HCT116 (cell line): ENCODE measurements at regions not wholly inside any gene's neighbourhood (a gene's known extent, or its start where the extent isn't known, plus 50 kb on each side); places are given as distances from the start of the nearest gene placed in this dataset.

Experiments
- ATAC-seq: fragments of 200-7000 bp; cut with Tn5 transposase; 2 replicates; pipeline ENCODE4 v1.9.1; 2020; ENCODE audit warnings: mild to moderate bottlenecking, moderate library complexity
- BruUV-seq: library from RNA; stranded (reverse); fragments of 400-500 nt; replicated peaks from 2 replicates; lab custom pipeline; 2021; lab: Mats Ljungman, UMichigan
- CTCF ChIA-PET: fragments of 300-600 bp; sonication (Branson Sonifier 250); formaldehyde crosslinking; loops from one replicate; lab custom pipeline; 2021; ENCODE audit warnings: antibody characterized with exemption; lab: Charles Lee
- POLR2A ChIA-PET: fragments of 300-600, 350-600 bp; sonication (Branson Sonifier 250); formaldehyde crosslinking; loops from one replicate; lab custom pipeline; 2021; ENCODE audit warnings: antibody characterized with exemption; lab: Charles Lee
- RAD21 ChIA-PET, 2 experiments: fragments of 300-600 bp; sonication (Branson Sonifier 250); formaldehyde crosslinking; loops; one replicate each; lab custom pipeline; 2023; ENCODE audit warnings: low total read pairs in 2 of 2; ENCODE audit not compliant: uncharacterized antibody in 2 of 2, unreplicated experiment in 2 of 2, low non-redundant PET in 1 of 2; lab: Charles Lee
- DNase-seq: peaks from one replicate; pipeline ENCODE4 v3.0.0-alpha.2; 2010; ENCODE audit warnings: low read depth, low spot score
- H2AFZ ChIP-seq: fragments of 200-600 bp; shearing (Covaris generic), sonication (generic); 2 replicates; pipeline ENCODE4 v1.6.1; 2017; ENCODE audit warnings: low read depth, mixed run types, mixed read lengths, antibody characterized with exemption, low read length; ENCODE audit not compliant: poor library complexity, severe bottlenecking
- H3K27ac ChIP-seq: 2 replicates; pipeline ENCODE4 v1.5.1; 2012; ENCODE audit warnings: low read depth, low read length
- H3K27me3 ChIP-seq: fragments of 200-600 bp; sonication (generic); 2 replicates; pipeline ENCODE4 v1.6.1; 2016; ENCODE audit warnings: mixed run types, low read length, mixed read lengths; ENCODE audit not compliant: insufficient read depth
- H3K36me3 ChIP-seq, 2 experiments: fragments of 200-500 bp in 1 of 2; fragments of 200-600 bp in 1 of 2; sonication (Bioruptor generic) in 1 of 2; sonication (generic) in 1 of 2; 2 replicates each; pipeline versions ENCODE4 v1.5.1 to v1.6.1; 2014 to 2016; ENCODE audit warnings: low read length in 2 of 2, inconsistent platforms in 1 of 2, mixed read lengths in 1 of 2, mixed run types in 1 of 2; ENCODE audit not compliant: insufficient read depth in 2 of 2, control insufficient read depth in 1 of 2
- H3K4me1 ChIP-seq, 2 experiments: fragments of 200-600 bp in 1 of 2; sonication (generic) in 1 of 2; 2 replicates each; pipeline versions ENCODE4 v1.5.1 to v1.6.1; 2012 to 2017; ENCODE audit warnings: low read length in 2 of 2, inconsistent platforms in 1 of 2, mild to moderate bottlenecking in 1 of 2, mixed read lengths in 1 of 2, mixed run types in 1 of 2, moderate library complexity in 1 of 2; ENCODE audit not compliant: insufficient read depth in 2 of 2, control insufficient read depth in 1 of 2
- H3K4me2 ChIP-seq: fragments of 200-600 bp; sonication (generic); 2 replicates; pipeline ENCODE4 v1.6.1; 2017; ENCODE audit warnings: mixed run types, low read length, mixed read lengths
- H3K4me3 ChIP-seq, 2 experiments: fragments of 200-600 bp in 1 of 2; sonication (generic) in 1 of 2; replicated peaks in 1 of 2; 2 replicates each; pipeline ENCODE4 v1.5.1; 2011 to 2016; ENCODE audit warnings: low read length in 2 of 2, control low read depth in 1 of 2, low read depth in 1 of 2, mild to moderate bottlenecking in 1 of 2, mixed read lengths in 1 of 2, mixed run types in 1 of 2
- H3K79me2 ChIP-seq: fragments of 200-600 bp; sonication (generic); 2 replicates; pipeline ENCODE4 v1.6.1; 2017; ENCODE audit warnings: mild to moderate bottlenecking, mixed run types, low read length, moderate library complexity, mixed read lengths; ENCODE audit not compliant: insufficient read depth
- H3K9ac ChIP-seq: fragments of 200-600 bp; sonication (generic); 2 replicates; pipeline ENCODE4 v1.6.1; 2016; ENCODE audit warnings: low read length, mixed read lengths
- H3K9me2 ChIP-seq: fragments of 200-600 bp; sonication (generic), shearing (Covaris generic); 2 replicates; pipeline ENCODE4 v1.6.1; 2017; ENCODE audit warnings: mixed run types, mild to moderate bottlenecking, moderate library complexity; ENCODE audit not compliant: insufficient read depth
- H3K9me3 ChIP-seq, 2 experiments: fragments of 200-500 bp in 1 of 2; fragments of 200-600 bp in 1 of 2; sonication (Bioruptor generic) in 1 of 2; sonication (generic) in 1 of 2; 2 replicates each; pipeline ENCODE4 v1.6.1; 2014 to 2017; ENCODE audit warnings: low read length in 2 of 2, mixed read lengths in 2 of 2, inconsistent platforms in 1 of 2, low read depth in 1 of 2, mild to moderate bottlenecking in 1 of 2, mixed run types in 1 of 2, moderate library complexity in 1 of 2; ENCODE audit not compliant: control insufficient read depth in 1 of 2, insufficient read depth in 1 of 2
- H4K20me1 ChIP-seq: fragments of 200-600 bp; sonication (generic), shearing (Covaris generic); 2 replicates; pipeline ENCODE4 v1.6.1; 2017; ENCODE audit warnings: mixed run types, mild to moderate bottlenecking, moderate library complexity; ENCODE audit not compliant: insufficient read depth
- CEBPB ChIP-seq: IDR thresholded peaks from 2 replicates; pipeline ENCODE4 v1.6.1; 2012; ENCODE audit warnings: low read depth
- CTCF ChIP-seq, 3 experiments: fragments of 200-600 bp in 1 of 3; sonication (generic) in 1 of 3; IDR thresholded peaks in 2 of 3; conservative IDR thresholded peaks in 1 of 3; 2 replicates each; pipeline ENCODE4 v1.5.1; 2012 to 2017; ENCODE audit warnings: low read depth in 2 of 3, low read length in 2 of 3, antibody characterized with exemption in 1 of 3, borderline replicate concordance in 1 of 3, control low read depth in 1 of 3, mild to moderate bottlenecking in 1 of 3, mixed read lengths in 1 of 3, mixed run types in 1 of 3, moderate library complexity in 1 of 3; ENCODE audit not compliant: insufficient read depth in 1 of 3
- JUND ChIP-seq: IDR thresholded peaks from 2 replicates; pipeline ENCODE4 v1.6.1; 2012
- POLR2AphosphoS5 ChIP-seq: IDR thresholded peaks from 2 replicates; pipeline ENCODE4 v1.6.1; 2011; ENCODE audit warnings: mild to moderate bottlenecking, low read depth, low read length, moderate library complexity
- RAD21 ChIP-seq: IDR thresholded peaks from 2 replicates; pipeline ENCODE4 v1.6.1; 2012; ENCODE audit warnings: low read depth, mild to moderate bottlenecking
- TCF7L2 ChIP-seq: IDR thresholded peaks from 2 replicates; pipeline ENCODE4 v1.7.0; 2011; ENCODE audit warnings: borderline replicate concordance, inconsistent platforms; ENCODE audit not compliant: insufficient read depth, insufficient read length; ENCODE audit errors: extremely low read depth
- intact Hi-C: fragments of 100-400 bp; cut with micrococcal nuclease; formaldehyde crosslinking; loops from 2 replicates; pipeline ENCODE4 v1.10.0; 2022

- POLR2A ChIA-PET: no interaction called here
- CTCF ChIA-PET: no interaction called here
- H3K27ac ChIP-seq: no peak overlapping the region
- H3K79me2 ChIP-seq: no peaks in the 10 kb centered on the region
- no peaks in the 10 kb centered on the region for H3K9me3 ChIP-seq
- no peaks in the 10 kb centered on the region for H4K20me1 ChIP-seq
- no peaks in the 10 kb centered on the region for H3K4me1 ChIP-seq
- TF ChIP-seq RAD21: no peak
- TF ChIP-seq POLR2AphosphoS5: no peak
- no peak for TF ChIP-seq CEBPB
- H3K4me3 ChIP-seq: no peak overlapping the region
- intact Hi-C loops: no loop called here
- BruUV-seq: no TSS peak
- DNase-seq: no peak
- no peak for ATAC-seq
- H3K4me2 ChIP-seq: no peak overlapping the region
- H3K9me2 ChIP-seq: no peaks in the 10 kb centered on the region
- no peaks in the 10 kb centered on the region for H3K36me3 ChIP-seq
- H3K9ac ChIP-seq: no peak overlapping the region
- H2AFZ ChIP-seq: no peak overlapping the region
- RAD21 ChIA-PET: no interaction called here
- H3K27me3 ChIP-seq: no peaks in the 10 kb centered on the region
Observed at GRCh38 chr13:97522243-97522642, 88.3 kb downstream of the RAP2A start.

- Histone ChIP-seq H3K36me3 (no peaks in the 10 kb centered on the region), H3K9ac (no peak overlapping the region), H3K27me3 (no peaks in the 10 kb centered on the region), H4K20me1 (no peaks in the 10 kb centered on the region), H3K79me2 (no peaks in the 10 kb centered on the region), H3K9me3 (no peaks in the 10 kb centered on the region), H3K4me1 (no peaks in the 10 kb centered on the region), H3K4me3 (no peak overlapping the region), H3K4me2 (no peak overlapping the region), H3K9me2 (no peaks in the 10 kb centered on the region), H2AFZ (no peak overlapping the region), H3K27ac (no peak overlapping the region)
- intact Hi-C loops: no loop called here
- POLR2A ChIA-PET: no interaction called here
- RAD21 ChIA-PET: no interaction called here
- ATAC-seq (no peak), DNase-seq (no peak)
- CTCF ChIA-PET: no interaction called here
- no TSS peak for BruUV-seq
- no peak for TF ChIP-seq CTCF (IDR thresholded peaks at IDR 0.05 in 2 of 3, conservative IDR thresholded peaks at IDR 0.05 in 1 of 3; ENCODE audit: borderline replicate concordance in 1 of 3, insufficient read depth in 1 of 3, low read depth in 2 of 3, low read length in 2 of 3)
- TF ChIP-seq JUND: no peak
- no peak for TF ChIP-seq TCF7L2
Observed at GRCh38 chr13:97526556-97526955, 92.6 kb downstream of the RAP2A start.
